HG02840 (cell line): ENCODE measurements at regions not wholly inside any gene's neighbourhood (a gene's known extent, or its start where the extent isn't known, plus 50 kb on each side); places are given as distances from the start of the nearest gene placed in this dataset.
"Not testable (repeated sequence)": the region's sequence is repeated elsewhere in the genome, so short reads cannot be mapped to it uniquely, and the experiment has no call there.

ENCODE experiments used
- ATAC-seq: cut with Tn5 transposase; IDR thresholded peaks from one replicate; pipeline ENCODE4 v1.9.1; 2021; ENCODE audit warnings: mild to moderate bottlenecking, moderate library complexity, moderate number of reproducible peaks; ENCODE audit not compliant: unreplicated experiment, low FRiP score

DNA sequence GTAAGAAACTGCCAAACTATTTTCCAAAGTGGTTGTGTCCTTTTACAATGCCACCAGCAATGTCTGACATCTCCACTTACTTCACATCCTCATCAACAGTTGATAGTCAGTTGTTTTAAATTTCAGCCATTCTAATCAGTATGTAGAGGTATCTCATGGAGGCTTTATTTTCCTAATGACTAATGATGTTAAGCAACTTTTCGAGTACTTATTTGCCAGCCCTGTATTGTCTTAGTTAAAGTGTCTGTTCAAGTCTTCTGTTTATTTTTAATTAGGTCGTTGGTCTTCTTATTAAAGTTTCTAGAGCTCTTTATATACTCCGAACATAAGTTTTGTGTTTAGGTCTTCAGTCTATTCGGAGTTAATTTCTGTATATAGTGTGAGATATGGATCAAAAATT, 54.9 kb upstream of the NBPF12 start:
- ATAC-seq = not testable (repeated sequence)

GRCh38 chr1:146881096-146881495, 57.0 kb upstream of the NBPF12 start:
- ATAC-seq = not testable (repeated sequence)

- ATAC-seq = not testable (repeated sequence)
Measured at GRCh38 chr1:146863799-146864319, 74.3 kb upstream of the NBPF12 start.

- ATAC-seq = not testable (repeated sequence)
Measured at GRCh38 chr1:146853147-146853546, 85.0 kb upstream of the NBPF12 start.

GRCh38 chr1:146850352-146850889, 87.7 kb upstream of the NBPF12 start:
- not testable (repeated sequence) for ATAC-seq

DNA sequence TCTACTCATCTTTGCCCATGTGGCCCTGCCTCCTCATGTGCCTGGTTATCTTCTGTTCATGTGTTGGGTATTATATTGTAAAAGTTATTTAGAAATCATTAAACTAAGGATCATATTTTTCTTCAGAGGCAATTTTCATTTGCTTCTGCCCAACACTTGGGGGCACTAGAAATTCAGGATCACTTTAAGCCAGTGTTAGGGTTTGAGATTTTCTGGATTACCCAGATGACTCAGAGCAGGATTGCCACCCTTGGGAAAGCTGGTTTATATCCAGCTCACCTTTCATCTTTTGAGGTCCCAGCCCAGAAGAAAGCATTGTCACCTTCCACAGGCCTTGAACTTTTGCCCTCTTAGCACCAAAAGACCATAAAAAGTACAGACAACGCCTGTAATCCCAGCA, 99.4 kb upstream of the NBPF12 start:
- not testable (repeated sequence) for ATAC-seq

DNA sequence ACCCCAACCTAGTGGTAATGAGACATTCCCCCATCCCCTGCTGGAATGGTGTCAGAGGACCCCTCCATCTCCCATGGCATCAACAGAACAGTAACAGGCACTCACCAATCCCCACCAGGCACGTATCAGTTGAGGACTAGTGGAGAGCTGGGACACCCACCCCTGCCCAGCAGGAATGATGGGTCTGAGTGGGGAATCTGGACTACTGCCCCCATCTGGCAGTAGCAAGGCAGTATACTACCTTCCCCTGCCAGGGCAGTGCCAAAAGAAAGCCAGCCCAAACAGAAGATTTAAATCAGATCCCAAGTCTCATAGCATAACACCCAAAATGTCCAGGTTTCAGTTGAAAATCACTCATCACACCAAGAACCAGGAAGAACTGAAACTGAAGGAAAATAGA, 111.2 kb upstream of the NBPF12 start:
- ATAC-seq = not testable (repeated sequence)

- ATAC-seq = not testable (repeated sequence)
Measured at GRCh38 chr1:146794236-146794635, 143.9 kb upstream of the NBPF12 start.

GRCh38 chr1:146792725-146793124, 145.4 kb upstream of the NBPF12 start:
- ATAC-seq = not testable (repeated sequence)

- not testable (repeated sequence) for ATAC-seq
Measured at GRCh38 chr1:146784212-146784940, 153.7 kb upstream of the NBPF12 start.

DNA sequence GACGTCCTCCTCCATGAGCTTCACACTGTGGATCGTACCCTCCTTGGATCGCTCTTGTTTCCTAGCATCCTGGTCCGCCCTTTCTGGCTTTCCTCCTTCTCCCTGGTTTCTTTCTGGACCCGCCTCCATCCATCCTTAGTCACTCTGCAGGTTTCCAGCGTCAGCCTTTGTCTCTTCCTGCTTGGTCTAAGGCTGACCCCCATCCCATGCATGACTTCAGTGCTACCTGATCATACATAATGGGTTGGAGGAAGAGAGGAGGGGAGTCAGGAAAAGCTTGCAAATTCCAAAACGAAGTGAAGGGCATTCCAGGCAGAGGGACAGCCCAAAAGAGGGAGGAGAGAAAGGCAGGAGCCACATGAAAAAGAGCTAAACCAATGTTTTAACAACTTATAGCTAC, 156.9 kb upstream of the NBPF12 start:
- ATAC-seq = not testable (repeated sequence)

GRCh38 chr1:146777826-146778602, 160.1 kb upstream of the NBPF12 start:
- not testable (repeated sequence) for ATAC-seq

DNA sequence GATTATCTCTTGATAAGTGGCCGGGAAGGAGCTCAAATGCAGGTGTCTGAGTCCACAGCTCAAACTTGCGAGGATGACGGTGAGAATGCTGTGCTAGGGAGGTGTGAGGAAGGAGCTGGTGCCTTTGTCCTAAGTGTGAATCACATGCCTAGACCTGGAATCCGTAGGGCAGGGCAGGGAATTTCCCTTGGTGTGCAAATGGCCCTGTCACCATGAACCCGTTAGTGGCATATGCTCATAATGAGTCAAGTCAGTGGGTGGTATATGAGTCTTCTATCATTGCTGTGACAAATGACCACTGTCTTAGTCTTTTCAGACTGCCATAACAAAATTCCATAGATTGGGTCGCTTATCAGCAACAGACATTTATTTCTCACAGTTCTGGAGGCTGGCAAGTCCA, 163.1 kb upstream of the NBPF12 start:
- ATAC-seq = not testable (repeated sequence)

DNA sequence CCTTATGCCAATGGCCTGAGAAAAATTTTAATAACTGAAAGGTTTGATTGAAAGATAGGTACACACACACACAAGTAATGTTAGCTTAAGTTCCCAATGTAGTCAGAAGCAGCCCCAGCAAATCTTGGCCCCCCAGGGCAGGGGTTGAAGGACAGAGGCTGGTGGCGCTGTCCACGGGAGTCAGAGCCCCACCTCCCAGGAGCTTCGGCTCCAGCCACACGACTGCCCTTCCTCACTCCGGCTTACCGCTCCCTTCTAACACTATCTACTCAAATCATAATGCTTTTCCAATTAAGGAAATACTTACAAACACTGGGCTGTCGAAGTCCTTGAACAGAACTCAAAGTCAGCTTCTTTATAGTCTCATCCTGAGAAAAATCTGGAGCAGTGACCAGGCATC, 163.9 kb upstream of the NBPF12 start:
- ATAC-seq = not testable (repeated sequence)

GRCh38 chr1:146771409-146771808, 166.7 kb upstream of the NBPF12 start:
- ATAC-seq = not testable (repeated sequence)

GRCh38 chr1:146770998-146771397, 167.1 kb upstream of the NBPF12 start:
- ATAC-seq = not testable (repeated sequence)

DNA sequence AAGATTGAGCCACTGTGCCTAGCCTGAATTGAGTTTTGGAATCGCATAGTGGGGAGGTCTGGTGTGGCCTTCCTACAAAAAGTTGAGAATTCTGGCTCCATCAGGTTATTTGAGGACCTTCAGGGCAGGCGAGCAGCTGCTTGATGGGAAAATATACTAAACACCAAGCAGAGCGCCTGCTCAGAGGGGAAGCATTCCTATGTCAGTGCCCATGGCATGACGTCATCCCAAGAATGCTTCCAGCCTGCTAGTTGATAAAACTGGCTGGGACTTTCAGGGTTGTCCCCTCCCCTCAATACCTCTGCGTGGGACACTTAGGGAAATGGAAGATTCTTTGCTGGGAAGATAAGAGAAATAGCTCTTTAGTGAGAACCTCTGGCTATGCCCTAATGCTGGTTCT, 174.9 kb upstream of the NBPF12 start:
- not testable (repeated sequence) for ATAC-seq

DNA sequence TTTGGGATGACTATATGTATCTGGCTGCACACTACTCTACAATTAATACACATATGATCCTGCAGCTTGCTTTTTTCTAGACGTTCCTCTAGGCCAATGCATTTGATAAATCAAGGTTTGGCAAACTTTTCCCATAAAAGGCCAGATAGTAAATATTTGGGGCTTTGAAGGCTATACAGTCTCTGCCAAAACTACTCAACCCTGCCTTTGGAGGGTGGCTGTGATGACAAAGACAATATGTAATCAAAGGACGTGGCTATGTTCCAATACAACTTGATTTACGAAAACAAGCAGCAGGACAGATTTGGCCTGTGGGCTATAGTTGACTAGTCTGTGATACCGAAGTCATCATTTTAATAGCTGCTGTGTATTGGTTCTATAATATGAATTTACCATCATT, 181.3 kb upstream of the NBPF12 start:
- ATAC-seq = not testable (repeated sequence)

DNA sequence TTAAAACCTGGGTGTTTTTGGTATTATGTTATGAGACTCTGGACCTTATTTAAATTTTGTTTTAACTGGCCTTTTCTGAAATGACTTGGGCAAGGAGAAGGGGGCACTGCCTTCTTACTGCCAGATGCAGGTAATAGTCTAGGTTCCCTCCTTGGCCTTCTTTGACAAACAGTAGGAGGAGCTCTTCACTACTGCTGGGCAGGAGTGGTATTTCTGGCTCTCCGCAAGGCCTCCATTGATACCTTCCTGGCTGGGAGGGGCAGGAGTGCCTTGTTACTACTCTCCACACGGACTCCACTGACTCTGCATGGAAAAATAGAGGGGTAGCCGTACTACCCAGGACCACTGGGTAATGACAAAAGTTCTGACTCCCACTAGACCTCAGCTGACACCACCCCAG, 189.4 kb upstream of the NBPF12 start:
- ATAC-seq = not testable (repeated sequence)

- ATAC-seq = not testable (repeated sequence)
Measured at GRCh38 chr1:146731981-146732680, 206.0 kb upstream of the NBPF12 start.
